Superior temporal gyrus (tissue), 1 donor: ENCODE measurements at regions not wholly inside any gene's neighbourhood (a gene's known extent, or its start where the extent isn't known, plus 50 kb on each side); places are given as distances from the start of the nearest gene placed in this dataset.

Experiments
- DNase-seq: peaks from one replicate; pipeline ENCODE4 v3.0.0-alpha.2; 2016; ENCODE audit errors: extremely low spot score

DNA sequence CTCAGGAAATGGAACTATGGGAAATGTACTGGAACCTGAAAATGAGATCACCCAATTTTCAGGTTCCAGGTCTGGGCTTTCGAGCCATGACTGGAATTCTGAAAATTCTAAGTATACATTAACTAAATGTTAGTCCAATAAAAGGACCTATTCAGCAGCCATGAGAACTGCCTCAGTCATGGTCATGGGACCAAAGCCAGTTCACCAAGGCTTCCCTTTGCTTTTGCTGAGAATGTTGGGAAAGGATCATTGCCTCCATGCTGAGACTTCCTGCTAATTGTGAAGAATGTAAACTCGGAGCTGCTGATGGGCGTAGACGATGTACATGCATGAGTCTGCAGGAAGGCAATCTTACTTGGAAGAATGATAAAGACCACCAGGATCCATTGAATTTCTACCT is 624.4 kb upstream of the SOX11 start:
- no peak for DNase-seq

GRCh38 chr2:5070257-5070656 is 621.9 kb upstream of the SOX11 start:
- DNase-seq = no peak

DNA sequence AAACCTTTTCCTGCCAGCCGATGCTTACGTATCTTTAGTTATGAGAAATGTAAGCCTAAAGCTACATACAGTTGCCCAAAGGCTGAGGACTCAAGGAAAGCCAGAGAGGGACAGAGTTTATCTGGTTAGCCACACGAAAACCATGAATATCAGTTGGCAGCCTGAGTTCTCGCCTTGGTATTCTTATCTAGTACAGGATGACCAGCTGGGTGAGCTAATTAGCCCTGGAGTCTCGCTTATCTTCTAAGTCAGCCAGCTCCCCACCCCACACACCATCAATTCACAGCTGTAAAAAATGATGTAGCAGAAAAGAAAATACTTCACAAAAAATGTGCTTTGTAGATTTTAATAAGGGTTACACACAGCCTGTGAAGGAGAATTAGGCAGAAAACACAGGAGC is 617.5 kb upstream of the SOX11 start:
- DNase-seq = no peak

DNA sequence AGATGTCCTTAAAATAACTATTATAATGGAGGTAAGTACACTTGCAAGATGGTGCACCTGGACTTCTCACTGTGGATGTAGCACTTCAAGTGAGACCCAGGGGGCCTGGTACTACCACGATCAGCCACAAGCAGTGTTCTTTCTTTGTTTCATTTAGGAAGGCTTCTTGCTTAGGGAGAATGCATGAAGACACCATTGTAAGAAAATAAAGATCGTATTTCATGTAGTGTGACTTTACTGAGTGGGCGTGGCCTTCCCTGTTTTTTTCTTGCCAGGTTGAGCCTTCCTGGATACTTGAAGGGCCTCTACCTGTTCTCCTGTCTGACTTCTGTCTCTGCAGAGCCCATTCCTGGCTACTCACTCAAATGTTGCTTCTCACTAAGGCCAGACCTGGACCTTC is 615.6 kb upstream of the SOX11 start:
- no peak for DNase-seq

DNA sequence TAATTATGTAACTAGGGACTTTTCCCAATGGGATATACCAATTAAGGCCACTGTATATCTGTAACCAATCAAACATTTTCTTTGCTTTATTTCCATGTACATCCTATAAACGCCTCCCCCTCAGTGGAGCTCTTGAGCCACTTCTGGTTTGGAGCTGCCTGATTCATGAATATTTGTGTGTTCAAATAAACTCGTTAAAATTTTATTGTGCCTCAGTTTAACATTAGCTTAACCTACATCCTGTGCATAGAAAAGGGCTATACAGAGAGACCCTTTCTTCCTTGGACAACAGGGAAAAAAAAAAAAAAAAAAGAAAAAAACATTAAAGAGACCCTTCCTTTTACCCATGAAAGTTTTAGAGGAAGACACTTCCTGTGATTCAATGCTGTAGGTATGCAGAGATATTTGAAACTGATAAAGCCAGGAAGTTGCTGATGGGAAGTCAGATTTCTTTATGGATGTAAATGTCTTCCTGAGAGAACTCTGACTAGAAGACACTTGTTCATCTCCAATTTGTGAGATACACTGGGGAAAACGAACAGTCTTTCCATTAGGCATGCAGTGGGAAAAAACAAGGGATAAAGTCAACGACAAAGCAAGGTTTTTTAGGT is 614.6 kb upstream of the SOX11 start:
- DNase-seq = no peak

DNA sequence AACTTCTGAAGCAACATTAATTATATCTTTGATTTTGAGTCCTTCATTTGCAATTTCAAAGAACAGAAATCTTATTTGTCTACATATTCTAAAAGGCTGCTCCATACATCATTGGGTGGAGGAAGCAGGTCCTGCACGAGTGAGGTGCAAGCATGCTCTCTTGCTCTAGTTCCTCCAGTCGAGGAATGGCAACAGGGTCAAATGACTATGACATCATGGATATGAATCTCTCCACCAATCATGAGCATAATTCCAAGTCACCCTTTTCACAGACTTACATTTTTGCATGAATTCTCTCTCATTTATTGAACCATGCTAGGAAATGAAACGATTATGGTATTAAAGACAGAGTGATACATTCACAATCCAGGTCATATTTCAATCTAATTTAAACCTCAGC is 608.8 kb upstream of the SOX11 start:
- DNase-seq = no peak

DNA sequence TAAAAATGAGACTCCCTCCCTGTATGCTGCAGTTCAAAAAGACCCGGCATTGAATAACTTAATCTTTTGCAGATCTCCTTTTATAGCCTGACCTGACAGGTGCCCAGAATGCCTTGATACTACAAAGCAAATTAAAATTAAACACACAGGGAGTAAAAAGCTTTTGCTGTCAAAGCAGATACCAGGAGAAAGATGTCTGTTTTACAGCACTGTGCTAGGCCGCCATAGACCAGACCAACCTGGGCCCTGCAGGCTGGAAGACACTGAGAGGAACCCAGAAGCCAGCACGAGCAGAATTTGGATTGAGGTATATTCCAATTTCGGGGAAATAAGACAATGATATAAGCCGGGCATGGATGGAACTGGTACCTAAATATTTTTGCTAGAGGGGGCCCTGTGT is 602.8 kb upstream of the SOX11 start:
- DNase-seq = no peak

DNA sequence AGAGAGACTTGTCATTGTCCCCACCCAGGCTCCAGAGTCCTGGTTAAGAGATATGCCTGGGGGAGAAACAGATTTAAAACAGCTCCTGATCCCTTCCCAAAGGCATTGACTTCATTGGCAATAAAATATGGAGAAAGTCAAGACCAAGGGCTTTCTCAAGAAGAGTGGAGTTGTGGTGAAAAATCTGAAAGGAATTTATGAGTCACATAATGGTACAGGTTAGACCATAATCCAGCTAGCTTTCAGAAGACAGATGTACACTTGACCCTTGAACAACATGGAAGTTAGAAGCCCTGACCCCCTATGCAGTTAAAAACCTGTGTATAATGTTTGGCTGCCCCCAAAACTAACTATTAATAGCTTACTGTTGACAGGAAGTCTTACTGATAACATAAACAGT is 599.1 kb upstream of the SOX11 start:
- DNase-seq = no peak

DNA sequence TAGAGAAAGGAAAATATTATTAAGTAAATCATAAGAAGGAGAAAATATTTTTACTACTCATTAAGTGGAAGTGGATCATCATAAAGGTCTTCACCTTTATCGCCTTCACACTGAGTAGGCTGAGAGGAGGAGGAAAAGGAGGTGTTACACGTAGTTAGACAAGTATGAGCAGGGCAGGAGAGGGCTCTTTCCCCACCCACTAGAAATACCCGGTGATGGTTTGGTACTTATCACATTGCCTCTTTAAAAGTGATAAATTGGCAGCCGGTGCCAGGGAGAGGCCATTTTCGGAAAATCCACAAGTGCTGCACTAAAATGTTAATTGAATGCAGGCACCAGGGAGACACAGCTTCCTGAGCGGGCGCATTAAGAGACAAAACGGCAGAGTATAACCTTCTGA is 598.7 kb upstream of the SOX11 start:
- DNase-seq = no peak

GRCh38 chr2:5094192-5094591 is 598.0 kb upstream of the SOX11 start:
- no peak for DNase-seq

DNA sequence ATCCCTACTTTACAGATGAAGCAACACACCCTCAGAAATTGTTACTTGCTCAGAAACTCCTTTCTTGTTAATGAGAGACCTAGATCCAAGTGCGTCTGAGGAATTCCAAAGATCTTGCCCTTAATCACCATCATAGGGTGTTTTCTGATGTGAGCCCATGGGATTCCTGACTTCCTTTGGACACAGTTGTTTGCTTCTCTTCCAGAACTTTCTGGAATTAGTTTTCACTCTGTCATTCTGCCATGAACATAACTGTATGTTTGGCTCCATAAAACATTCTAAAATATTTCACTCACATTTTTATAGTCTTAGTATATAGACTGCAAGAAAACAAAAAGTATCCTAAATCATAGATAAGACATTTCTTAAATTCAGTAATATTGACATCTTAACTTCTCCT is 593.9 kb upstream of the SOX11 start:
- DNase-seq = no peak

GRCh38 chr2:5102823-5103222 is 589.4 kb upstream of the SOX11 start:
- no peak for DNase-seq

DNA sequence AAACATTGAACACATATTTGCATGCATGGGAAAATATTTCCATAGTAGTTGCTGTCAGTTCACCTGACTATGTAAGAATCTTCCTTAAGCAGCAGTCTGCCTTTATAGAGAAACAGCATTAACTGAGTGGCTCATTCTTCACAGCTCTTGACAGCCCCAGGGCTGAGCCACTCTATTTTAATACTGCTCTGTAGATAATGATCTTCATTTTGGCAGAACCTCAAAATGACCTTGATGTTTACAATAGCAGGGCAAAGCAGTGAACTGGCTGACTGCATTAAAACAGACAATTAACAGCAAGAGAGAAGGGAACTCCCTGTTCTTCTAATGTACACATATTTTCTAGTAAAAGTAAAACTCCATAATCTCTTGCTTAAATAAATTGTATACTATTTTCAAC is 580.6 kb upstream of the SOX11 start:
- DNase-seq = no peak

DNA sequence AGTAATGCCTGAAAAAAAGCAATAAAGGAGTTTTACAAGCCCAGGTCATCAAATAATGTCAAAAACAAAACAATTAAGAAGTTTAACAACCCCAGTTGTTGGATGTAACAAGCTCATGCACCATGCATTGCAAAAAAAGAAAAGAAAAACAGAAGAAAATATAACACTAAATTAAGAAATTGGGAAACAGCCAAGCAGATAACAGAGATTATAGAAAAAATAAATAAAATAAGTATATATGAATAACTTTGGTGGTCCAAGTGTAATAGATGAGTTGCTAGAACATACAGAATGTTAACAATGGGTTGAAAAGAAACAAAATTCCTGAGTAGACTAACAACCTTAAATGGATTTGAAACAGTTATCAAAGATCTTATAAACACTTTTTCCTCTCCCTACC is 573.1 kb upstream of the SOX11 start:
- no peak for DNase-seq

GRCh38 chr2:5121121-5121520 is 571.1 kb upstream of the SOX11 start:
- DNase-seq = no peak

DNA sequence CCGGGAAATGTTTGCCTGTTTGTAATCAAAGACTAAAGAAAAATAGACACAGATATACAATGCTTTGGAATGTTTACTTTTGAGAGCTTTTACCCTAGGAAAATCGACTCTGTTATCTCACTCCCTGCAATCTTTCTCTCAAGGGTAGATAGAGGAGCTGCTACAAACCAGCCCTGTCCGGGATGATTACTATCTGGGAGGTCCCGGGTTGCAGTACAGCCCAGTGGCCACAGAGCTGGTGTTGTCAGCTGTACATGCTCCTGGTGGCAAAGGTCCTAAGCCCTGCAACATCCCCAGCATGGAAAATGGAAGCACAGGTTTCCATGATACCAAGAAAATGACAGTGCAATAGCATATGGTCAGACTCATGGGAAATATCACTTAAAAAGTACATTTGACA is 570.5 kb upstream of the SOX11 start:
- DNase-seq = no peak

GRCh38 chr2:5123582-5124196 is 568.5 kb upstream of the SOX11 start:
- DNase-seq = no peak

- DNase-seq = no peak
These were observed 567.0 kb upstream of the SOX11 start for GRCh38 chr2:5125017-5125730.

DNA sequence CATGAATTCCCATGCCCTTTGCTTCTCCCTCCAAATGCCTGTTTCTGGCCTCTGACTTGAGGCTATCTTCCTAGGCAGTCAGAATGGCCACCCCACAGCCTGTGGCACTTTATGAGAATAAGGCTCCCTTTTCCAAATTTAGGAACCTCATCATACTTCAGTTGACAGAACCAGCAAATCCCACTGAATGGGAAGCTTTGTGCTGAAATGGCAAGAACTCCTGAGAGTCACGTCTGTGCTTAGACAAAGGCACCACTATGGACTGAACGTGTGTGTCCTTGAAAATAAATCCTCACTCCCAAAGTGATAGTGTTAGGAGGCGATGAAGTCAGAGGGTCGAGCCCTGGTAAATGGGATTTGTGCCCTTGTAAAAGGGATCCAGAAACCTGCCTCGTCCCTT is 559.9 kb upstream of the SOX11 start:
- DNase-seq = no peak

- no peak for DNase-seq
These were observed 551.8 kb upstream of the SOX11 start for GRCh38 chr2:5140347-5140746.

GRCh38 chr2:5144159-5144558 is 548.0 kb upstream of the SOX11 start:
- DNase-seq = no peak

- no peak for DNase-seq
These were observed 547.1 kb upstream of the SOX11 start for GRCh38 chr2:5145053-5145452.

DNA sequence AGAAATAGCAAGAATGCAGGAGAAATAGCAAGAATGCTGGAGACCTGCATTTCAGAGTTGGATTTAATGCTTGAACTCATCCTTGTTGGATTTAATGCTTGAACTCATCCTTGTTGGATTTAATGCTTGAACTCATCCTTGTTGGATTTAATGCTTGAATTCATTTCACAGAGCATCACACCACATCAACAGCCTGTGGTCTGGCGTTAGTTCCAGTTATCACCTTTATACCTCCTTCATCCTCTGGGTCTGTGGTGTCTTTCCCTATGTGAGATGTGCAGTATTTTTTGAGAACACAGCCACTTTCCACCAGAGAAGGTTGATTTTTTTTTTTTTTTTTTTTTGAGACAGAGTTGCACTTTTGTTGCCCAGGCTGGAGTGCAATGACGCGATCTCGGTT is 546.4 kb upstream of the SOX11 start:
- no peak for DNase-seq
